Iris pigment epithelial cell (primary cell): ENCODE measurements at regions not wholly inside any gene's neighbourhood (a gene's known extent, or its start where the extent isn't known, plus 50 kb on each side); places are given as distances from the start of the nearest gene placed in this dataset.
"Not testable (repeated sequence)": the region's sequence is repeated elsewhere in the genome, so short reads cannot be mapped to it uniquely, and the experiment has no call there.

Experiments
- DNase-seq: peaks from one replicate; pipeline ENCODE4 v3.0.0-alpha.2; 2011; ENCODE audit warnings: low read depth

DNA sequence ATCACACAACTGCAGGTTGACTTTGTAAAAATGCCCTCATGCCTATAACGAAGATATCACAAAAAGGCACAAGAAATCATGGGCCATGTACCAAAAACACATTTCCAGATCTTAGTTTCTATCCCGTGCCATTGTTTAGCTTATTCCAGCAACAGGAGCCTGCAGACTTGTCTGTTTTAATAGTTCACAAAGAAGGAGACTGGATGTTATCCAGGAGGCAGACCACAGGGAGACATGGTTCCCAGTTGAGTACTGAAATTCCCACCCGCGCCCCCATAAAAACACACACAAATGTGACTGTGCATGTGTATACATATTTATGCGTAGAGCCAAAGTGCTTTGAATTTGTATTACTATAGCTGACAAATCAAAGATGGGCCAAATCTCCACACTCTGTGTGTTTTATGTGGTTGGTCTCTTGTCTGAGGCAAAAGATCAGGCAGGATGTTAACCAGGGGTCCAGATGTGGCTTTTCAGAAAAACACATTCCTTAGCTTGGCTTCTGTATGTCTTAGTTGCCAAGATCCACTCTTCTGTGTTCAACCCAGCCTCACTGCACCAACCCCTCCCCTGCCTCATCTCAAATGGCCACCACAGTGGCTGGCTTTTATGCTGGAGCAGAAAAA is 469.2 kb upstream of the DIPK2B start:
- DNase-seq: no peak

DNA sequence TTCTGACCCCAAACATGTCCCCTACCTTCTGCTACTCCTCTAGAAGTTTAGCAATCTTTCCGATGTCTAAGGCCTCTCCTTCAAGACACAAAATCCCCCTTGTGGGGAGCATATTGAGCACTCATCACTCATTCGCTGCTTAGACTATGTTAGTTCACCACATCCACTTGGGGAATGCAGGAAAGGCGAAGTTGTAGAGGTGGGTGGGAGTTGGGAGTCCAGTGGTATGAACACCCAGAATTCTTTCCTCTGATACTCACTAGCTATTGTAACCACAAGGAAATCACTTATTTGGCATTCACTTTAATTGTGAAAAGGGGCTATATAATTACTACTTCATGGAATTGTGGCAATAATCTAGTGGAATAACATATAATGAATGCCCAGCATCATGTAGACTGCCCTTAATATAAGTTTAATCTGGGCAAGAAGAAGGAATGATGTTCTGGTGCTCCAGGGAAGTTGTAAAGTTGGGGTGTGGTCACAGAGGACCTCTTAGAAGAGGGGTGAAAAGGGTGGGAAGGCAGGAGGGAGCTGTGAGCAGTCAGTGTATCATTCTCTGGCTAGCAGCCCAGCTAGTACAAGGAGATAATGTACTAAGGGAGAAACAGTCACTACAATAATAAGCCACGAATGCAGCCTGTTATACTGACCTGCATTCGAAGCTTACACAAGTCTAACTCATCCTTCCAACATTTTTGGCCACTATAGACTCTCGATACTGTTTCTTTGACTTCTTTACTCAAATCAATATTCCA is 468.2 kb upstream of the DIPK2B start:
- DNase-seq: peak; percentile 94

DNA sequence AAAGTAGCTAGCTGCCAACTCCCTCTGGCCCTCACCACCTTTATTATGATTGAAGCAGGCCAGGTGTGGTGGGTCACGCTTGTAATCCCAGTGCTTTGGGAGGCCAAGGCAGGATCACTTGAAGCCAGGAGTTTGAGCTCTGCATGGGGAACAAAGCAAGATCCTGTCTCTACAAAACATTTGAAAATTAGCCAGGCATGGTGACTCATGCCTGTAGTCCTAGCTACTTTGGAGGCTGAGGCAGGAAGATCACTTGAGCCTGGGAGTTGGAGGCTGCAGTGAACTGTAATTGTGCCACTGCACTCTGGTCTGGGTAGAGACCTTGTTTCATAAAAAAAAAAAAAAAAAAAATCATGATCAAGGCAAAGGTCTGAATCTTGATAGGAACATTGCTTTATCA is 467.0 kb upstream of the DIPK2B start:
- peak; percentile 16 for DNase-seq

DNA sequence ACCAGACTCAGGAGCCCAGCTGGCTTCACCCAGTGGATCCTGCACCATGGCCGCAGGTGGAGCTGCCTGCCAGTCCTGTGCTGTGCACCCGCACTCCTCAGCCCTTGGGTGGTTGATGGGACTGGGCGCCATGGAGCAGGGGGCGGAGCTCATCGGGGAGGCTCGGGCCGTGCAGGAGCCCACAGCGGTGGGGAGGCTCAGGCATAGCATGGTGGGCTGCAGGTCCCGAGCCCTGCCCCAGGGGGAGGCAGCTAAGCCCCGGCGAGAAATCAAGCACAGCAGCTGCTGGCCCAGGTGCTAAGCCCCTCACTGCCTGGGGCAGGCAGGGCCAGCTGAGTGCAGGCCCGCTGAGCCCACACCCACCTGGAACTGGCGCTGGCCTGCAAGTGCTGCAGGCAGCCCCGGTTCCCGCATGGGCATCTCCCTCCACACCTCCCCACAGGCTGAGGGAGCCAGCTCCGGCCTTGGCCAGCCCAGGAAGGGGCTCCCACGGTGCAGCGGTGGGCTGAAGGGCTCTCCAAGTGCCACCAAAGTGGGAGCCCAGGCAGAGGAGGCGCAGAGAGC is 464.1 kb upstream of the DIPK2B start:
- DNase-seq: no peak

DNA sequence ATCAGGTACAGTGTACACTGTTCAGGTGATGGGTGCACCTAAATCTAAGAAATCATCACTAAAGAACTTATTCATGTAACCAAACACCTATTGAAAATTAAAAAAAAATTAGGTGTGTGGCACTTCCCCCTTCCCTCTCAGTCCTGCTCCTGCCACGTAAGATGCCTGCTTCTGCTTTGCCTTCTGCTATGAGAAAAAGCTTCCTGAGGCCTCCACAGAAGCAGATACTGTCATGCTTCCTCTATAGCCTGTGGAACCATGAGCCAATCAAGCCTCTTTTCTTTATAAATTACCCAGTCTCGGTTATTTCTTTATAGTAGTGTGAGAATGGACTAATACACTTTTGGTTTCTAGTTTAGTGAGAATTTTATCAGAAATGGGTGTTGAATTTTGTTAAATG is 459.8 kb upstream of the DIPK2B start:
- no peak for DNase-seq

DNA sequence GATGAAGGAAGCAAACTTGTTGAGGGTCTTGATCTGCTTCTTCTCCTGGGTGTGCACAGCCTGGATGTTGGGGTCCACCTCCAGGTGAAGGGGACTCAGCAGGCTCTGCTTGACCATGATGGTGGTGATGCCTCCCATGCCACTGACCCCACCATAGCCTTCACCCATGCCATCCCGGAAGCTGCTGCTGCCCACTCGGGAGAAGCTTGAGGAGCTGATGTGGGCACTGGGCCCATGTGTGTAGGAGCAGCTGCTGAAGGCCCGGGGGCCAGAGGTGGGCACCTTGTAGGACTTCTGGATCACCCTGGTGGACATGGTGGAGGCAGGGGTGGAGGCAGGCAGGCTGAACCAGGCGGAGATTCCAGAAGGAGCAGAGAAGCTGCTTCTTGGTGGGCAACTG is 432.7 kb upstream of the DIPK2B start:
- no peak for DNase-seq

GRCh38 chrX:45632506-45632905 is 431.8 kb upstream of the DIPK2B start:
- DNase-seq: no peak

DNA sequence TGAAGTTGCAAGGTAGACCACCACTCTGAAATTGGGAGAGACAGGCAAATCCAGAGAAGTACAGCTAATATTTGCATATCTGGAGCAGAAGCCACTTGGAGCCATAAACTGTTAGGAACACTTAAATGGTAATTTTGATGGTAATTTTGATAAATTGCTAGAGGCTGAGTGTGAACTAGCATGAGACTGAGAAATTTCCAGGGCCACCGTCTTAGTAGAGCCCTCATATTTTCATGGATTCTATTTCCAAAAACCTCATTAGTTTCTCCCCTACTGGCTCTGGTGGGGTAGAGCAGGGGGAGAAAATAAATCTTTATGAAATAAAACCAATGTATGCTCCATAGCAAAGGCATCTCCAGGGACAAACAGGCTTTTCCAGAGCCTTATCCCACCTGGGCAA is 429.4 kb upstream of the DIPK2B start:
- no peak for DNase-seq

GRCh38 chrX:45628041-45628440 is 427.4 kb upstream of the DIPK2B start:
- DNase-seq: peak; percentile 28

DNA sequence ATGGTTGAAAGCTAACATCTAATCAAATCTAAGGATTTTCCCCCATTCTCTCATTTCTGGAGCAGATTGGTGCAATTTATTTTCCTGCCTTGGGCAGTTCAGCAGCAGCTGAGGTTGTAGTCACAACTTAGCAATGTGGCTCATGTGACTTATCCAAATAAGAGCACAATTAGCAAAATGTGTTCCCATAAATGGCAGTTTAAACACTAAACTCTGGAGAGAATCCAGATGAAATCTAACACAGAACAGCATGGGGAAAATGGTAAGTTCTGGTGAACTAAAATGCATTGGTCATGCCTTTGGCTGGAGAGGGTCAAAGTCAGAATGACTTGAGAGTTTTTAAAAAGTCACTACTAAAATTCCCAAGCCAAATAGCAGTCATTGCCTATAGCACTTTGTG is 422.6 kb upstream of the DIPK2B start:
- DNase-seq: peak; percentile 85

DNA sequence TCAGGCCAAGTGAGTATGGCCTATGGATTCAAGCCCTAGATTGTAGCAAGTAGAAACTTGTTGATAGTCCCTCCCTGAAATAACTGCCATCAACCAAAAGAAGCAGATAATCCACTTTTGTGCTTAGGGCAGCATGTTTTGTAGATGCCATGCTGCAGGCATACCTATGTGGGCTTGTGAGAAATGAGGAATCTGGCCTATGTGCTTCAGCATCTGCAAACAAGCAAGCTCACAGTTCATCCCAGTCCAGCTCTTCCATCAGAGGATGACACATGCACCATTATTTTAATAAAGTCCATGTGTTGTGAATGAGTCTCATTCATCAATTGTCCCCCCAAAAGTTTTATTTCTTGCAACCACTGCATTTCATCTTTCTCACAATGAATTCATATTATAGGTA is 421.9 kb upstream of the DIPK2B start:
- DNase-seq: peak; percentile 52

DNA sequence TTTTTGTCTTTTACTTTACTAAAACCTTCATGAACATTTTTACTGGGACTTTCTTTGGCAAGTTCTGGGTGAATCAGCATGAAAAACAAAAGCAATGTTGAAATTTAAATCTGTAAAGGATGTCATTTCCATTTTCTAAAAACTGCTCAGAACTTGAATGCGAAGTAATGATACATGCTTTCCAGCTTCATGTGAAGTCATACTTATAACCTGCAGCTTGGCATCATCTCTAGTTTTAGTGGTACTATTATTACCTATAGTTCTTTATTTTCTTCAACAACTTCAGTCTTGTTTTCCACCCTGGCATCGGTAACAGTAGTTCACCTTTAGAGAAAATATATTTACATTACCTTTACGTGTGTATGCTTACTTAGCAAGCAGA is 421.4 kb upstream of the DIPK2B start:
- DNase-seq: no peak

DNA sequence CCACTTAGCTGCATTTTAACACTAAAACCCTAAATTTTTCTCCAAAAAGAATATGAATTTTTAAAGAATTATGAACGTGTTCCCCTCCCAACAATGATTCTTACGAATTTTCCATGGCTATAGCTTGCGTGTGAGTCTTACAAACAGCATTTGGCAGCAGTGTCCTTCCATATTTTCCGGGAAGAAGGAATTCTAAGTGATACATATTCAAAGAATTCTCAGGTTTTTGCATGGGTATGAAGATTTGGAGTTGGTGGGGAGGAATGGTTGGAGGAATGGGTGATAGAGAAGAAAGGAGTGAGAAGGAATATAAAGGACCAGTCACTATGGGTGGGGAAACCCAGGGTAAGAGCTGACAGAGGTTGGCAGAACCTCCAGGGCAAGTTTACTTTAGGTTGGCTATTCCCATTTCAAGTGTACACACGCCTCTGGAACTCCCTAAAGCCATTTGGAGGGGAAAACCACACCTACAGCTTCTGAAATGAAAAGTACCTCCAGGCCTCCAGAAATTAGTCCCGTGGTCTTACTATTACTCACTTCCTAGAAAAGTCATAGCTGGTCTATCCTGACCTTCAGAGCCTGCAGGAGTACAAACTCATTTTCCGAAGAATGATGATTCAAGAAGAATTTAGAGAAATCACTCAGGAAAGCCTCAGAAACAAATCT is 420.8 kb upstream of the DIPK2B start:
- DNase-seq: peak; percentile 81

DNA sequence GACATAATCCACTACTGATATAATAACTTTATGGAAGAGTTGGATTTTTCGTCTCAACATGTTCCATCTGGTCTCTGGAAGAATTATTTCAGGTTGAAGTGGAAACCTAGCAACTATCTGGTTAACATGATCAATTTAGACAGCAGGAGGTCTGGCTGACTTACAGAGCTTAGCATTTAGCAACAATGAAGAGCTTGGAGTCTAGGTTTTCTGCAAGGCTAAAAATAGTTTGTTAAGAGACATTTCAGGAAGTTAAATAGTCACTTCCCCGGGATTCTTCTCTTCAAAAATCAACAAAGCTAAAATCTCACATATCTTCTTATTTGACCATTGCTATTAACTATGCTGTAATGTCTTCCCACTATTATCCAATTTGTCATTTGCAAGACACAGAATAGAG is 418.6 kb upstream of the DIPK2B start:
- DNase-seq: peak; percentile 68

- not testable (repeated sequence) for DNase-seq
Observed at GRCh38 chrX:45615591-45615990, 414.9 kb upstream of the DIPK2B start.

- no peak for DNase-seq
Observed at GRCh38 chrX:45614853-45615252, 414.2 kb upstream of the DIPK2B start.

DNA sequence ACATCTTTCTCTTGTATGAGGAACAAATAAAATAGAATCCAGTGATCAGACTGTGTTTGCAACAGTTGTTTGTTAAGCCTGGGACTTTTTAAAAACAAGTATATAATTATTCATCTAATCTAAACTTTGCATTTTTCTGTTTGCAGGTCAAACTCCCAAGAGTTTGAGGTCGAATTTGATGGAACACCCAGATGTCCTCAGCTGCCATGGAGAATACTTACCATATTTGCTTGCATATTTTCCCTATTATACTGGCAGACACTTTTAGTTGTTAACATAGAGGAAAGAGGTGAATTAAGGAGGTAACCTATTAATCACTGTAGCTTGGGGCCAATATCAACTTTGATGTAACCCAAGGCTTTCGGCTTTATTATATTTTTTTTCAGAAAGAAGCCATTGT is 401.5 kb upstream of the DIPK2B start:
- peak; percentile 63 for DNase-seq

DNA sequence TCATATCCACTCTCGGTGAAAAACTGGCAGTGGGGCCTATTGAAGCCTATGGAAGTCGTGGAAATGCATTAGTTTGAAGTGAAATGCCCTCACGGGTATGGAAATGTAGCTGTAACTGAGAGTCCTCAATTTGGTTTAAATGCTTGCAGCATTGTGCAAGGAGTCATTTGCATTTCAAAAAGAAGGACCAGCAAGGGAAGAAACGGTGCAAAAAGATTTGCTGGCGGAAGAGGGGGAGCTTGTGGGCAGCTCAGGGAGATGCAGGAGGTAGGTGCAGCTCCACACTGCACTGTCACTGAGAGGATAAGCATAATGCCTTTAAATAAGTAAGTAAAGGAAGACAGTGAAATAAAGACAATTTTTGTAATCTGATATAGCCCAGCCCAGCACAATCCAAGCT is 400.4 kb upstream of the DIPK2B start:
- no peak for DNase-seq

GRCh38 chrX:45598861-45599260 is 398.2 kb upstream of the DIPK2B start:
- peak; percentile 90 for DNase-seq

GRCh38 chrX:45596188-45596808 is 395.6 kb upstream of the DIPK2B start:
- DNase-seq: peak; percentile 24

DNA sequence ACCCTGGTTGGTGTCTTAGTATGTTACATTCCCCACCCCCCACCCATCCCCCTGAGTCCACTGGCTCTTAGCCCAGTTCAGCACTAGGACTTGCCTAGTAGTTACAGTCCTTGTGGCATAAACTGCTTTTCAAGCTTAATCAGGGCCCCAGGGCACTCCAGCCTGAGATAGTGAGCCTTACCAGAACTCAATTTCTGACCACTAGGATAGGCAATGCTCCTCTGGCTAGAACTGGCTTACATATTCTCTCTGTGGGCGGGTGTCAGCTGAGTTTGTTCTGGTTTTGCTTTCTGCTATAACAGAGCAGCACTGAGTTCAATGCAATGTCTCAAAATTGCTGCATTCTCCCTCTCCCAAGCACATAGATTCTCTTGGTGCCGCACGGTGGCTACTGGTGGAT is 391.4 kb upstream of the DIPK2B start:
- no peak for DNase-seq

GRCh38 chrX:45591650-45592049 is 391.0 kb upstream of the DIPK2B start:
- DNase-seq: no peak

- no peak for DNase-seq
Observed at GRCh38 chrX:45584717-45585116, 384.0 kb upstream of the DIPK2B start.
